OCI-LY1 (cell line): ENCODE measurements at regions not wholly inside any gene's neighbourhood (a gene's known extent, or its start where the extent isn't known, plus 50 kb on each side); places are given as distances from the start of the nearest gene placed in this dataset.

Experiments used
- H2AFZ ChIP-seq: fragments of 200-600 bp; sonication (generic), shearing (Covaris generic); 2 replicates; pipeline ENCODE4 v1.6.0; 2014; ENCODE audit warnings: antibody characterized with exemption, mild to moderate bottlenecking, low read length
- H3F3A ChIP-seq: fragments of 200-600 bp; sonication (generic), shearing (Covaris generic); 2 replicates; pipeline ENCODE4 v1.6.0; 2014; ENCODE audit warnings: mild to moderate bottlenecking, antibody characterized with exemption, low read length, moderate library complexity; ENCODE audit not compliant: insufficient read depth
- H3K27ac ChIP-seq: fragments of 200-600 bp; sonication (generic); 2 replicates; pipeline ENCODE4 v1.5.1; 2014; ENCODE audit warnings: low read length, mixed run types, mild to moderate bottlenecking, low read depth; ENCODE audit not compliant: poor library complexity, severe bottlenecking
- H3K27me3 ChIP-seq: fragments of 200-600 bp; sonication (generic); 2 replicates; pipeline ENCODE4 v1.6.0; 2014; ENCODE audit warnings: antibody characterized with exemption, mild to moderate bottlenecking, low read length, moderate library complexity; ENCODE audit not compliant: insufficient read depth
- H3K36me3 ChIP-seq: fragments of 200-600 bp; sonication (generic); 2 replicates; pipeline ENCODE4 v1.6.1; 2014; ENCODE audit warnings: mild to moderate bottlenecking, antibody characterized with exemption, low read length, moderate library complexity, mixed read lengths; ENCODE audit not compliant: insufficient read depth
- H3K4me1 ChIP-seq: fragments of 200-600 bp; sonication (generic); 2 replicates; pipeline ENCODE4 v1.5.1; 2014; ENCODE audit warnings: mild to moderate bottlenecking, low read length, moderate library complexity; ENCODE audit not compliant: insufficient read depth, severe bottlenecking
- H3K4me2 ChIP-seq: fragments of 200-600 bp; sonication (generic), shearing (Covaris generic); 2 replicates; pipeline ENCODE4 v1.6.1; 2014; ENCODE audit warnings: low read length
- H3K4me3 ChIP-seq: fragments of 200-600 bp; sonication (generic); 2 replicates; pipeline ENCODE4 v1.5.1; 2014; ENCODE audit warnings: low read length, low read depth, mild to moderate bottlenecking, mixed read lengths; ENCODE audit not compliant: poor library complexity, severe bottlenecking
- H3K79me2 ChIP-seq: fragments of 200-600 bp; shearing (Covaris generic); 2 replicates; pipeline ENCODE4 v1.6.1; 2016; ENCODE audit warnings: mixed run types, low read length, mixed read lengths; ENCODE audit not compliant: insufficient read depth
- H3K9ac ChIP-seq: fragments of 200-600 bp; sonication (generic), shearing (Covaris generic); 2 replicates; pipeline ENCODE4 v1.6.1; 2014; ENCODE audit warnings: mild to moderate bottlenecking, low read length, mixed read lengths
- H3K9me2 ChIP-seq: fragments of 200-600 bp; sonication (generic), shearing (Covaris generic); 2 replicates; pipeline ENCODE4 v1.6.1; 2014; ENCODE audit warnings: low read depth, mild to moderate bottlenecking, low read length, mixed read lengths
- H3K9me3 ChIP-seq: fragments of 200-600 bp; shearing (Covaris generic); 2 replicates; pipeline ENCODE4 v1.6.1; 2014; ENCODE audit warnings: low read length, mixed read lengths
- H4K20me1 ChIP-seq: fragments of 200-600 bp; sonication (generic), shearing (Covaris generic); 2 replicates; pipeline ENCODE4 v1.6.0; 2016; ENCODE audit warnings: mild to moderate bottlenecking, low read length; ENCODE audit not compliant: insufficient read depth
- CTCF ChIP-seq: fragments of 200-600 bp; sonication (generic), shearing (Covaris generic); IDR thresholded peaks from 2 replicates; pipeline ENCODE4 v1.5.1; 2017; ENCODE audit warnings: mild to moderate bottlenecking, antibody characterized with exemption, low read length, moderate library complexity, mixed read lengths
- EZH2 ChIP-seq: fragments of 200-600 bp; sonication (generic), shearing (Covaris generic); IDR thresholded peaks from 2 replicates; pipeline ENCODE4 v1.8.0; 2017; ENCODE audit warnings: borderline replicate concordance, mixed run types, mild to moderate bottlenecking, antibody characterized with exemption, low read length, moderate library complexity, mixed read lengths

- Histone ChIP-seq H2AFZ (no peak overlapping the region), H3K9me2 (no peaks in the 10 kb centered on the region), H3K9ac (no peak overlapping the region), H3F3A (no peaks in the 10 kb centered on the region), H3K9me3 (no peaks in the 10 kb centered on the region), H4K20me1 (no peaks in the 10 kb centered on the region), H3K4me2 (no peak overlapping the region), H3K36me3 (no peaks in the 10 kb centered on the region), H3K4me1 (no peaks in the 10 kb centered on the region), H3K79me2 (no peaks in the 10 kb centered on the region), H3K4me3 (no peak overlapping the region), H3K27ac (no peak overlapping the region), H3K27me3 (no peaks in the 10 kb centered on the region)
- no peak for TF ChIP-seq CTCF
These were observed 606.1 kb downstream of the KIF4B start for GRCh38 chr5:155619688-155620087.

GRCh38 chr5:155620821-155621410 lies 607.4 kb downstream of the KIF4B start:
- Histone ChIP-seq H3F3A (no peaks in the 10 kb centered on the region), H3K4me2 (no peak overlapping the region), H3K36me3 (no peaks in the 10 kb centered on the region), H3K9me2 (no peaks in the 10 kb centered on the region), H3K4me3 (no peak overlapping the region), H3K27ac (no peak overlapping the region), H2AFZ (no peak overlapping the region), H3K9ac (no peak overlapping the region), H4K20me1 (no peaks in the 10 kb centered on the region), H3K27me3 (no peaks in the 10 kb centered on the region), H3K79me2 (no peaks in the 10 kb centered on the region), H3K9me3 (no peaks in the 10 kb centered on the region), H3K4me1 (no peaks in the 10 kb centered on the region)
- TF ChIP-seq CTCF (no peak), EZH2 (no peak)

- Histone ChIP-seq H3F3A (no peaks in the 10 kb centered on the region), H3K9ac (no peak overlapping the region), H2AFZ (no peak overlapping the region), H3K79me2 (no peaks in the 10 kb centered on the region), H3K9me2 (no peaks in the 10 kb centered on the region), H3K4me1 (no peaks in the 10 kb centered on the region), H3K4me3 (no peak overlapping the region), H3K4me2 (no peak overlapping the region), H3K27ac (no peak overlapping the region), H3K36me3 (no peaks in the 10 kb centered on the region), H3K27me3 (no peaks in the 10 kb centered on the region), H4K20me1 (no peaks in the 10 kb centered on the region), H3K9me3 (no peaks in the 10 kb centered on the region)
- no peak for TF ChIP-seq EZH2
- TF ChIP-seq CTCF: no peak
These were observed 611.2 kb downstream of the KIF4B start for GRCh38 chr5:155624597-155625241.
